NCI-H748 (cell line): ENCODE measurements at regions not wholly inside any gene's neighbourhood (a gene's known extent, or its start where the extent isn't known, plus 50 kb on each side); places are given as distances from the start of the nearest gene placed in this dataset.
"Not testable (repeated sequence)": the region's sequence is repeated elsewhere in the genome, so short reads cannot be mapped to it uniquely, and the experiment has no call there.

ENCODE experiments used
- DNase-seq: peaks from one replicate; lab custom pipeline; 2025; ENCODE audit not compliant: unreplicated experiment; lab: John Stamatoyannopoulos, UW

DNA sequence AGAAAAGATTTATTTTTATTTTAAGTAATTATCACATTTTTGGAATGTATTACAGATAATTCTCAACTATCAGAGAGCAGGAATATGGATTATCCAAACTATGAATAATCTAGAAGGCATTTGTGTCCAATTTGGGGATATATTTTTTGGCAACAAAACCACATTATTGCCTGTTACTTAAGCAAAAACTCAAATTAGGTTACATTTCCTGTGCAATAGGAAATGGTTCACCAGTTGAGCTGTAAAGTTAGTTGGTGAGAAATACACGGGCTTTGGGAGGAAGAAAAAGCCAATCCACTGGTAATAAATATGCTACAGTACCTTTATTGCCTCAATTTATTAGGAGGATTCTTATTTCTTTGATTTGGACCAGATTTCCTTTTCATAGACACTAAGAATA, 1075.2 kb downstream of the PCDH9 start:
- DNase-seq, result no peak

DNA sequence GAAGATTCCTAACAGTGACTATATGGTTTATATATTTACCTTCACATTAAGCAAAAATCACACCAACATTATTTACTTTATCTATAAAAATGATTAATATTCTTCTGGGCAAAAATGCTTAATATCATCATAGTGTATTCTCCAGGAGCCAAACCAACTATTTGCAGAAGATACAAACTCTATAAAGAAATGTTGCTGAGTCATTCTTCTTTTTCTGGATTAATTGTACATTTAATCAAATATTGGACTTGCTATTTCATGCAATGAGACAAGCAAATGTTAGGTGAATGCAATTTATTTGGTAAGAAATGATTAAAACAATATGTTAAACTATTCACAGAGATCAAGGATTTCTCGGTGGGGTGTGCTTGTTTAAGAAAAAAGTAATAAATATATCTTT, 1075.8 kb downstream of the PCDH9 start:
- DNase-seq, result no peak

DNA sequence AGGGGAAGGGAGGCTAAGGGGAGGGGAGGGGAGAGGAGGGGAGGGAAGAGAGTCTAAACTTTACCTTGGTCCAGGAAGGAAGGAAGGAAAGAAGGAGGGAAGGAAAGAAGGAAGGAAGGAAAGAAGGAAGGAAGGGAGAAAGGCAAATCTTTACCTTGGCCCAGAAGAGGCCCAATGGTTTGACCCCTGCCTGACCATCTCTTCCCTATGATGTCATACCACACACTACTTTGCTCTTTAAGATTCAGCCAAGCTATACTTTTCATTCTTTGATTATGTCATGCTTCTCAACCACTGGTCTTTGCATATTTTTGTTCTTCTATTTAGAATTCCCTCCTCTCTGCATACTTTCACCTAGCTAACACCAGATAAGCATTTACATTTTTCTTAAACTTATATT, 1077.5 kb downstream of the PCDH9 start:
- DNase-seq, result no peak

DNA sequence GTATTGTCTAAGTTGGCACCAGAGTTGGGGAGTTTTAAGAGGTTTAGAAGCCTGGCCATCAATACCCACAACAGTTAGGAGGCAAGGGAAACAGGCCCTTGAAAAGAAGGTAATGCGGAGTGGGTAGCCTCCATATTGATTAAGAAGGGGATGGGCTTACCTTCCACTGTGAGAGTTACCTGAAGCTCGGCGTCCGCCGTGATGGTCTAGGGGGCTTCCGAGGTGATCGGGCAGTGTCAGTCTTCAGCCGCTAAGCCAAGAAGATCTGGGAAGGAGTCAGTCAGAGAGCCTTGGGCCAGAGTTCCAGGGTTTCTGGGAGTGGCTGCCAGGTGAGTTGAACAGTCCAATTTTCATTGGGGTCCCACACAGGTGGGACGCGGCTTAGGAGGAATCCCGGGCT, 1085.8 kb downstream of the PCDH9 start:
- not testable (repeated sequence) for DNase-seq

DNA sequence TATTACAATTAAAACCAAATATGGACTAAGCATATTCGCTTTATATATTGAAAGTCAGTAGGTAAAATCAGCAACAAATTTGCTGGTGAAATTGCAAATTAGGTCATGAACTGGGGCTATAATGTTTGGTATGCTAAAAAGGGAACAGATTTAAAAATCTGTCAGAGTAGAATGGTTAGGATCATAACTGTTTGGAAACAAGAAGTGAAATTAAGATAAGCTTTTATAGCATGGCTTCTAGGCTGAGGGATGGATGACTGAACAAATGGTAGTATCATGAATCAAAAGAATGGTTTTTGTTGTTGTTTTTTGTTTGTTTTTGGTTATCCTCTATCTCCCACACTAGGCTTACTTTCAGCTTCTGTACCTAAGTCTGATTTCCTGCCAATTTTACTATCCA, 1090.4 kb downstream of the PCDH9 start:
- DNase-seq, result no peak

DNA sequence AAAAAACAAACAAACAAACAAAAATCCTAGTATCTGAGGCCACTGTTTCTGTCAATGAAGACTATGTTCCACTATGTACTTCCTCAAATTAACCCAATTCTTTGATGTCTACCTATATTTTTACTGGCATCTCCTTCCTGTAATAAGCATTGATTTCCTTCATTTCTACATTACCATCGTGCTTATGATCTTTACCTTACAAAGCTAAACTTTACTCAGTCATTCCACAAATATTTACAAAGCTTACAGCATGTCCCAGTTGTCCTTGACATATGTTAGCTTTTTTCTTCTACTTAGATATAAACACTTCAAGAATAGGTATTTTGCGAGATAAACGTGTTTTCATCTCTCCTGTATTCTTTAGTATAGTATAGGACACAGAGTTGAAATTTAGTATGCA, 1090.9 kb downstream of the PCDH9 start:
- DNase-seq, result no peak

- no peak for DNase-seq
Measured at GRCh38 chr13:66138172-66138811, 1091.8 kb downstream of the PCDH9 start.

GRCh38 chr13:66137384-66137783, 1092.8 kb downstream of the PCDH9 start:
- DNase-seq, result no peak

DNA sequence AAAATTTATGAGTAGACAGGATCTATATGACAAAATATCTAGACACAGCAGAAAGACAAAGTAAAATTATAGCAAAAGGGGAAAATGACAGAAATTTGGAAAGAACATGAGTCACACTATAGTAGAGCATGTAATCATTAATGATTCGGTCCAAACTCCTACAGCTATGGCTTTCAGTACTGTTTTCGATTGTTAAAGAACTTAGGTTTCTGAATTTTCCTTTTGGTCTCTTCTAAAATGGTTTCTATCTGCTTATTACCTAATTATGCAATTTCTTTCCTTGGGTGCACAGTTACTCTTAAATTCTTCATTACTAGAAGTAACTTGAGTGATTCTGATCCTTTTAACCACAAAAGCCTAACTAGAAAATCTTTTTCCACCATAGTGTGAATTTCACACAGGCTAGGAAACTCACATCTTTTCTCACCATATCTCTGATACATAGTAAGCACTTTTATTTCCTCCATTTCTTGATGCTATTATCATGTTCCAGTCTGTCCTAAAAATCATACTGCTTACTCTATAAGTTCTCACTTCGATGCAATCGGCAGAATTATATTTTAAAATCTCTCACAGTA, 1101.4 kb downstream of the PCDH9 start:
- DNase-seq, result no peak

DNA sequence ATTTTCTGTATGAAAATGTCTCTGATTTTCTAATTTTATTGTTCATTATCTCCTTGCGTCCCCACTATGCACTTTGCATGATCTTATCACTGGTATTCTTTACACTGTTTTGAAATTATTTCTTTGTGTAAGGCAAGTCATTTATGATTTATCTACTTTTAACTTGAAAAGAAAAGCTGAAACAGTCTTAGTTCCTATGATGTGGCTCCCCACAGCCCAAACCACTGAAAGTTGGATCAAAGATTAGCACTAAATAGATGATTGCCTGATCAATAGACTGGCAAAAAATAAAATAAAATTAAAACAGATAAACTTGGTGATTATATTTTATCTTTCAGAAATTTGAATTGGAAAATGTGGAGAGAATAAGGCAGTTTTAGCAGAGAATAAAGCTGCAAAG, 1101.9 kb downstream of the PCDH9 start:
- no peak for DNase-seq

GRCh38 chr13:66117563-66117962, 1112.6 kb downstream of the PCDH9 start:
- no peak for DNase-seq

DNA sequence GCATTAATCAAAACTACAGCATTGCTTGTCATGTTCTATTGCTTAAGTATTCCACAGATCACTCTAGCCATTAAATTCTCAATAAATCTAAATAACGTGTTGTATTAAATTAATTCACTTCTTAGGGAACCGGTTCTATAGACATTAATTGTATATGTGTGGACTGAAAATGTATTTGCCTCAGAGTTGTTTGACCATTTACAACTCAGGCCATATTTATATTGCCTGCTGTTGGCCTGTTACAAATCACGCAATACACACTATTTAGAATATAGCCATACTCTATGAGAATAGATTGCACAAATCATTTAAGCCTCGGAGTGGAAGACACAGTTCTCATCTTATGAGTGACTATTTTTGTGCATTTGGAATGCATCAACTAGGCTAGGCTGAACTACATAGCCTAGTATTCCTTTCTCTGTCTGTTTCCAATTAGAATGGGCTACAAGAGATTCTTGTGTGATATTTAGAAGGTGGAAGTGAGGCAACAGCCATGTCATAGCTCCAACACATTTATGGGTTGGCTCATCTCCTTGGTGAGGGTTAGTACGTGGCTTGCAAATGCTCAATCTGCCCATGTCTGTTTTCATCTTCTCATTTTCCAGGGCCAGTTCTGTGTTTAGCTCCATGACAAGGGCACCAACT, 1116.1 kb downstream of the PCDH9 start:
- DNase-seq, result no peak

- DNase-seq, result no peak
Measured at GRCh38 chr13:66111628-66112027, 1118.5 kb downstream of the PCDH9 start.

- DNase-seq, result no peak
Measured at GRCh38 chr13:66106246-66106645, 1123.9 kb downstream of the PCDH9 start.

- no peak for DNase-seq
Measured at GRCh38 chr13:66102864-66103263, 1127.3 kb downstream of the PCDH9 start.

DNA sequence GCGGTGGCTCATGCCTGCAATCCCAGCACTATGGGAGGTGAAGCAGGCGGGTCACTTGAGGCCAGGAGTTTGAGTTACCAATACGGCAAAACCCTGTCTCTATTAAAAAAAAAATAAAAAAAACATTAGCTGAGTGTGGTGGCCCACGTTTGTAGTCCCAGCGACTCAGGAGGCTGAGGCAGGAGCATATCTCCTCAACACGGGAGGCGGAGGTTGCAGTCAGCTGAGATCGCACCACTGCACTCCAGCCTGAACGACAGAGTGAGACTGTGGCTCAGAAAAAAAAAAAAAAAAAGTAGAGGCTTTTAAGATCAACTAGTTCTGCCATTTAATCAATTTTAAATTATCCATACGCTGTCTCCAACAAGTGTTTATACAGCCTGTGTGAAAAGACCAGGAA, 1130.3 kb downstream of the PCDH9 start:
- DNase-seq, result no peak

- DNase-seq, result no peak
Measured at GRCh38 chr13:66098931-66099628, 1131.1 kb downstream of the PCDH9 start.

DNA sequence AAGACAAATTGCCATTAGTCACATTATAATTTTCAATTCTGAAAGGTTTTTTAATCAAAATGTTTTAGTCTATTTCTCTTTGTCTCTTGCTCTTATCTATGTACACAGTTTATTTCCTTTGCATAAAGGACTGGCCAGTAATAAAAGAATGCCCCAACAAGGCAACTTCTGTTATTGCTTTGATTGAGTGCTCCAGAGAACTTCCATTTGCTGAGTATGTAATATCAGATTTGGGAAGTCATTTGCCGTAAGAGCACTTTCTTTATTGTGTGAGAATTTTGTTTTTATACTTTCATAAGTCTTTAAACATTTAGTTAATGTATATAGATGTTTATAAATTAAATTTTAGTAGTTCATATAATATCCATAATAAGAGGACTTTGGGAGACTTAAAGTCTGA, 1140.4 kb downstream of the PCDH9 start:
- DNase-seq, result no peak

DNA sequence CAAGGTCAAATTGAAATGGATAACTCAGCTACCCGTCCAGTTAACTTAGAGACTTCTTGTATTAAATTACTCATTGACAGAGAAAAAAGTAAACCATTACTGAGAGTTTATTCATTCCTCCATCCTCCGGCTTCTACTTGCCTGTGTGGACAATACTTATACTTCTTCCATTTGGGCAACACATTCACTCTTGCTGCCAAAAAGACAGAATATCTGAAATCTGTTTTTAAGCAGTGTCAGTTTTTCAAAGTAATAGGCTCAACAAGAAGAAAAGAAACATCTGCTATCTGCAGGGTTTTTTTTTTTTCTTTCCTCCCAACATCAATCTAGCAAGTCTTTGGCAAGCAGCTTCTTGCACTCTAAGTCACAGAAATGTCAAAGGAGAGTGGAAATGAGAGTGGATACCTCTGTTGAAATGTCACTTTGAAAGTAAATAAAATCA, 1142.8 kb downstream of the PCDH9 start:
- DNase-seq, result no peak

DNA sequence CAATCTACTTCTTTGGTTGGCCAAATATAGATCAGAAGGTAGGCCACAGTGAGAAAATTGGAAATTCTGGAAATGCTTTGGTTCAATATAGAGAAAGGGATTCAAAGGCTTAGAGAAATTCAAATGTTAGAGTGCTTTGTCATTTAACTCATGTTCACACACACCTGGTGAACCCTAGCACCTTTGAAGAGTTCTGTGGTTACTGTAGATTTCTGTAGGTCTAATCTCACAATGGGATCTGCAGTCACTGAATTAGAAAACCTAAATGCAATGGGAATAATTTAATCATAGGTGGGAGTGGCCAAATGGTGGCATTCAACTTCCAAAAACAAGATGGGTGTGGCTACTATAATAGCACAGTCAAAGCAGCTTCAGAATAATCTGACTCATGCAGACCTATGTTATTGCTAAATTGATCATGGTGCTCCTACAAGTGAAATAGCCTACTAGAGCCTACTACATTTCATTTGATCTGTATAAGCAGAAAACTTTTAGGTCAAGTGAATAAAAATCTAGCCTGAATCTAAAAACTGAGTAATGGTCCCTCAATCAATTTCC, 1152.9 kb downstream of the PCDH9 start:
- no peak for DNase-seq

DNA sequence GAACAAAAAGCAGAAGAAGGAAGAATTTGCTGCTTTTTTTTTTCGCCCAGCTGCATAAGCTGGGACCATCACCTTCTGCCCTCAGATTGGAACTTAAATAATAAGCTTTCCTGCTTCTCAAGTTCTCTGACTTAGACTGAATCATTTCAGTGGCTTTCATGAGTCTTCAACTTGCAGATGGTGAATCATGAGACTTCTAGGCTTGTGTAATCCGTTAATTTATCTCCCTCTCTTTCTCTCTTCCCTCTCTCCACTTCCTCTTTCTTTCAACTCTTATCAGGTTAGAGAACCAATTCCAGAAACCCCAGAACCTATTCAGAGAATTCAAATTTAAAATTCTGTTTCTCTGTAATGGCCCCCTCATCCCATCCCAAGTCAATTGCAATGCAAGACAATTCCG, 1153.7 kb downstream of the PCDH9 start:
- DNase-seq, result no peak
